ENCODE measurements at regions not wholly inside any gene's neighbourhood (a gene's known extent, or its start where the extent isn't known, plus 50 kb on each side); places are given as distances from the start of the nearest gene placed in this dataset.

- TF ChIP-seq, protein P1, sequence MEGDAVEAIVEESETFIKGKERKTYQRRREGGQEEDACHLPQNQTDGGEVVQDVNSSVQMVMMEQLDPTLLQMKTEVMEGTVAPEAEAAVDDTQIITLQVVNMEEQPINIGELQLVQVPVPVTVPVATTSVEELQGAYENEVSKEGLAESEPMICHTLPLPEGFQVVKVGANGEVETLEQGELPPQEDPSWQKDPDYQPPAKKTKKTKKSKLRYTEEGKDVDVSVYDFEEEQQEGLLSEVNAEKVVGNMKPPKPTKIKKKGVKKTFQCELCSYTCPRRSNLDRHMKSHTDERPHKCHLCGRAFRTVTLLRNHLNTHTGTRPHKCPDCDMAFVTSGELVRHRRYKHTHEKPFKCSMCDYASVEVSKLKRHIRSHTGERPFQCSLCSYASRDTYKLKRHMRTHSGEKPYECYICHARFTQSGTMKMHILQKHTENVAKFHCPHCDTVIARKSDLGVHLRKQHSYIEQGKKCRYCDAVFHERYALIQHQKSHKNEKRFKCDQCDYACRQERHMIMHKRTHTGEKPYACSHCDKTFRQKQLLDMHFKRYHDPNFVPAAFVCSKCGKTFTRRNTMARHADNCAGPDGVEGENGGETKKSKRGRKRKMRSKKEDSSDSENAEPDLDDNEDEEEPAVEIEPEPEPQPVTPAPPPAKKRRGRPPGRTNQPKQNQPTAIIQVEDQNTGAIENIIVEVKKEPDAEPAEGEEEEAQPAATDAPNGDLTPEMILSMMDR (IDR thresholded peaks at IDR 0.05; ENCODE audit: borderline replicate concordance, insufficient read depth, low read depth, low read length): no peak
- no peak overlapping the region for H3K4me3 ChIP-seq (ENCODE audit: low read depth, low read length)
Observed at GRCh38 chr12:67002720-67003119, 266.4 kb upstream of the CAND1 start.

- TF ChIP-seq, protein P1 (IDR thresholded peaks at IDR 0.05; ENCODE audit: borderline replicate concordance, insufficient read depth, low read depth, low read length): no peak
- H3K4me3 ChIP-seq (ENCODE audit: low read depth, low read length): no peak overlapping the region
Observed at GRCh38 chr12:67006610-67007009, 262.5 kb upstream of the CAND1 start.

DNA sequence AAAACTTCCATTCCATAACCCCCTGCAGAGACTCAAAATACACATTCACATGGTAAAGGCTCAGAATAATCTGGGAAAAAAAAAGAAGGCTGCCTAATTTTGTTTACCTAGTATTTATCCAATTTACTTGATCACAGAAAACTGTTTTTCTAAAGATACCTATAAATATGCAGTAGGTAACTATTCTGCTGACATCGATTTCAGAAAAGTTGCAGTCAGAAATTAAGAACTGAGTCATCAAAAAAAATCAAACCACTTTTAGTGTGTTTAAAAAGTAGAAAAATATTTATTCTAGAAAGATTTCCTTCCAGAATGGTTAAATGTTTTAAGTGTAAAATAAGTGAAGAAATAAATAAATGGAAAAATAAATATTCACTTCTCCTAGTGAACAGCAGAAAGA, 254.5 kb upstream of the CAND1 start:
- no peak overlapping the region for H3K4me3 ChIP-seq (ENCODE audit: low read depth, low read length)
- TF ChIP-seq, protein P1 (IDR thresholded peaks at IDR 0.05; ENCODE audit: borderline replicate concordance, insufficient read depth, low read depth, low read length): no peak

DNA sequence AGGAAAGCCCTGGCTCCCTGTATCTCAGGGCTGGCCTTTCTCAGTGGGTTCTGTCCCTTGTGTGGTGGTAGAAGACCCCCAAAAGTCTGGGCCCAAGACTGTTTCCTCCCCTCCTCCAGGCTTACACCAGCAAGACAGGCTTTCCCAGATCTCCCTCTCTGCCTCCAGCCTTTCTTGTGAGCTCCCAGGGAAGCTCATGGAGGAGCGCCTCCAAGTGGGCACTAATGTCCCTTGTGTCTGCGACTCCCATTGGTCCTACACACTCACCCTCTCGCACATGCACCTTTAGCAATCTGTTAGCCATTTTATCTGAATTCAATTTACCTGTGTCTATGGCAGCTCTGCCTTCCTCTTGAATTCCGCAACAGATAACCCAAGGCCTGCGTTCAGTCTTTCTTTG, 251.1 kb upstream of the CAND1 start:
- TF ChIP-seq, protein P1 (IDR thresholded peaks at IDR 0.05; ENCODE audit: borderline replicate concordance, insufficient read depth, low read depth, low read length): no peak
- H3K4me3 ChIP-seq (ENCODE audit: low read depth, low read length): no peak overlapping the region

DNA sequence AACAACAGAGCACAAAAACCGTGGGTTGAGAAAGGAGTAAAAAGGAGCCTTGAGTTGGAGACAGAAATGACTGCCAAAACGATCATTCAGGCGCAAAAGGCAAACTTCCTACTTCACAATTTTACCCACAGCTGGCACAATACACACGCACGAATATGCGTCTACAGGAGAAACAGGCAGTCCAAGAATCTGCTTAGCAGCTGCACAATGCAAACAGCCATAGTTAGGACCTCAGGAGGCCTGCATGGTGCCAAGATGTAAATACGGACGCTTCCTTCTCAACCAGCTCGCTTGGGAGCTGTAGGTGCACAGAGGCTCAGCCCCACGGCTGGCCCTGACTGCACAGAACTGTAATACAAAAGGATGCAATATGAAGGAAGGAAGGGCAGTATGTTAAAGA, 250.1 kb upstream of the CAND1 start:
- TF ChIP-seq, protein P1 (IDR thresholded peaks at IDR 0.05; ENCODE audit: borderline replicate concordance, insufficient read depth, low read depth, low read length): no peak
- no peak overlapping the region for H3K4me3 ChIP-seq (ENCODE audit: low read depth, low read length)

GRCh38 chr12:67025543-67026114, 243.5 kb upstream of the CAND1 start:
- H3K4me3 ChIP-seq (ENCODE audit: low read depth, low read length): no peak overlapping the region
- TF ChIP-seq, protein P1 (IDR thresholded peaks at IDR 0.05; ENCODE audit: borderline replicate concordance, insufficient read depth, low read depth, low read length): peak; percentile 71; the same call in 1 of the 2 replicates

DNA sequence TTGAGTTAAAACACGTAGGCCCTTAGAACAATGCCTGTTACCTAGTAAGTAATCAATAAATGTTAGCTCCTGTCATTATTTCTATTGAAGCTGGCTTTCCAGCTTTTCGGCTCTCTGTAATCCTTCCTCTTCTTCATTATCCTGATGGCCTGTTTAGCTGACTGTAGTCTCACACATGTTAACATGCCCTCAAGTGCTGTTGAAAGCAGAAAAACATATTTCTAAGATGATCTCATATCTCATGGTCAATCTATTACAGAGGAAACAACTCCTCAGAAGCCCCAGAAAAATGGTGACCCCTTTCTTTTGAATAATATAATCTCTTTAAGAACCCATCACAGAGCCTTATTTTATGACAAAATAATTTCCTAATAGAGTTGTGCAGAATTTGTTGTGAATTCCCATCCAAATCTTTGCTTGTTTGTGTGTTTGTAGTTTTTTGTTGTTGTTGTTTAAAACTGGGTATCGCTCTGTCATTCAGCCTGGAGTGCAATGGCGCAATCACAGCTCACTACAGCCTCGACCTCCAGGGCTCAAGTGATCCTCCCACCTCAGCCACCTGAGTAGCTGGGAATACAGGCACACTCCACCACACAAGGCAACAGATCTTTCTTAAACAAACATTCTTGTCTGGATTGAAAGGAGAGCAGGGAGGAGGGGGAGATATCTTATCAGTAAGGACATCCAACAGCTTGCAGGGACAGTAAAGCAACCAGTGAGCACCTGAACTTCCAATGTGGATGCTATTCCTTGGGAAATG, 242.5 kb upstream of the CAND1 start:
- TF ChIP-seq, protein P1 (IDR thresholded peaks at IDR 0.05; ENCODE audit: borderline replicate concordance, insufficient read depth, low read depth, low read length): no peak
- no peak overlapping the region for H3K4me3 ChIP-seq (ENCODE audit: low read depth, low read length)

All from GM12875 (cell line).